ENCODE measurements at regions not wholly inside any gene's neighbourhood (a gene's known extent, or its start where the extent isn't known, plus 50 kb on each side); places are given as distances from the start of the nearest gene placed in this dataset.

GRCh38 chr2:134201533-134201932, 52.3 kb upstream of the MGAT5 start:
- no peak for TF ChIP-seq CTCF (IDR thresholded peaks at IDR 0.05; ENCODE audit: insufficient read depth, low read length, poor library complexity, severe bottlenecking)
- DNase-seq (ENCODE audit: low read depth): no peak

GRCh38 chr2:134202371-134202770, 51.5 kb upstream of the MGAT5 start:
- Histone ChIP-seq H3K4me3 (ENCODE audit: low read depth, low read length) (no peak overlapping the region), H3K36me3 (ENCODE audit: control insufficient read depth, insufficient read depth, low read length) (no peaks in the 10 kb centered on the region), H3K27me3 (ENCODE audit: control insufficient read depth, insufficient read depth, low read length) (no peaks in the 10 kb centered on the region)
- no peak for TF ChIP-seq CTCF (IDR thresholded peaks at IDR 0.05; ENCODE audit: insufficient read depth, low read length, poor library complexity, severe bottlenecking)
- DNase-seq (ENCODE audit: low read depth): no peak

More at GRCh38 chr2:134201533-134201932, 52.3 kb upstream of the MGAT5 start:
- Histone ChIP-seq H3K36me3 (ENCODE audit: control insufficient read depth, insufficient read depth, low read length) (no peaks in the 10 kb centered on the region), H3K27me3 (ENCODE audit: control insufficient read depth, insufficient read depth, low read length) (no peaks in the 10 kb centered on the region), H3K4me3 (ENCODE audit: low read depth, low read length) (no peak overlapping the region)

GRCh38 chr2:134203175-134203574, 50.7 kb upstream of the MGAT5 start:
- DNase-seq (ENCODE audit: low read depth): no peak
- TF ChIP-seq CTCF (IDR thresholded peaks at IDR 0.05; ENCODE audit: insufficient read depth, low read length, poor library complexity, severe bottlenecking): no peak
- no peaks in the 10 kb centered on the region for H3K36me3 ChIP-seq (ENCODE audit: control insufficient read depth, insufficient read depth, low read length)
- no peak overlapping the region for H3K4me3 ChIP-seq (ENCODE audit: low read depth, low read length)
- H3K27me3 ChIP-seq (ENCODE audit: control insufficient read depth, insufficient read depth, low read length): no peaks in the 10 kb centered on the region

All from kidney epithelial cell (primary cell).